Stomach smooth muscle (tissue), 2 donors: ENCODE measurements at regions not wholly inside any gene's neighbourhood (a gene's known extent, or its start where the extent isn't known, plus 50 kb on each side); places are given as distances from the start of the nearest gene placed in this dataset.
"Not testable (repeated sequence)": the region's sequence is repeated elsewhere in the genome, so short reads cannot be mapped to it uniquely, and the experiment has no call there.

ENCODE experiments used
- H3K27ac ChIP-seq: one replicate; pipeline ENCODE4 v1.7.0; 2013; ENCODE audit warnings: mild to moderate bottlenecking, low read length, inconsistent platforms
- H3K27me3 ChIP-seq, 2 donors: one replicate each; pipeline ENCODE4 v1.7.0; 2013; ENCODE audit warnings: low read length in 2 of 2; ENCODE audit not compliant: insufficient read depth in 2 of 2, control insufficient read depth in 1 of 2
- H3K36me3 ChIP-seq, 2 donors: one replicate each; pipeline ENCODE4 v1.7.0; 2013; ENCODE audit warnings: low read length in 2 of 2; ENCODE audit not compliant: control insufficient read depth in 2 of 2, insufficient read depth in 2 of 2
- H3K4me1 ChIP-seq: one replicate; pipeline ENCODE4 v1.7.0; 2013; ENCODE audit warnings: low read length; ENCODE audit not compliant: control insufficient read depth, insufficient read depth
- H3K4me3 ChIP-seq, 2 donors: one replicate each; pipeline ENCODE4 v1.7.0; 2013; ENCODE audit warnings: low read length in 2 of 2
- H3K9ac ChIP-seq, 2 donors: one replicate each; pipeline ENCODE4 v1.7.0; 2013; ENCODE audit warnings: low read length in 2 of 2, mild to moderate bottlenecking in 1 of 2
- H3K9me3 ChIP-seq, 2 donors: one replicate each; pipeline ENCODE4 v1.7.0; 2013; ENCODE audit warnings: low read length in 2 of 2; ENCODE audit not compliant: control insufficient read depth in 2 of 2
- donor health status: healthy.
- donor health status: Pancreatic carcinoma.

DNA sequence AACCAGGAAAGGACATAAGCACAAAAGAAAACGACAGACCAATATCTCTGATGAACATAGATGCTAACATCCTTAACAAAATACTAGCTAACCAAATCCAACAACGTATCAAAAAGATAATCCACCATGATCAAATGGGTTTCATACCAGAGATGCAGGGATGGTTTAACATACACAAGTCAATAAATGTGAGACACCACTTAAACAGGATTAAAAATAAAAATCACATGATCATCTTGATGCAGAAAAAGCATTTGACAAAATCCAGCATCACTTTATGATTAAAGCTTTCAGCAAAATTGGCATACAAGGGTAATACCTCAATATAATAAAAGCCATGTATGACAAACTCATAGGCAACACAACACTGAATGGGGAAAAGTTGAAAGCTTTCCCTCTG, 138.4 kb downstream of the ADCYAP1 start:
- H3K9me3 ChIP-seq, H3K36me3 ChIP-seq, H3K4me1 ChIP-seq, H3K27ac ChIP-seq, H3K27me3 ChIP-seq, H3K9ac ChIP-seq, H3K4me3 ChIP-seq: not testable (repeated sequence)

- Histone ChIP-seq H3K4me3 (no peak overlapping the region), H3K27me3 (no peaks in the 10 kb centered on the region), H3K4me1 (no peaks in the 10 kb centered on the region), H3K9me3 (no peaks in the 10 kb centered on the region), H3K27ac (no peak overlapping the region), H3K9ac (no peak overlapping the region), H3K36me3 (no peaks in the 10 kb centered on the region)
Observed at GRCh38 chr18:1045658-1046057, 141.0 kb downstream of the ADCYAP1 start.

GRCh38 chr18:1047406-1047805, 142.7 kb downstream of the ADCYAP1 start:
- Histone ChIP-seq H3K27ac (no peak overlapping the region), H3K27me3 (no peaks in the 10 kb centered on the region), H3K4me1 (no peaks in the 10 kb centered on the region), H3K9me3 (no peaks in the 10 kb centered on the region), H3K36me3 (no peaks in the 10 kb centered on the region), H3K4me3 (no peak overlapping the region), H3K9ac (no peak overlapping the region)

GRCh38 chr18:1048032-1048431, 143.4 kb downstream of the ADCYAP1 start:
- no peak overlapping the region for H3K9ac ChIP-seq
- no peaks in the 10 kb centered on the region for H3K36me3 ChIP-seq
- no peaks in the 10 kb centered on the region for H3K9me3 ChIP-seq
- H3K4me3 ChIP-seq = no peak overlapping the region
- no peaks in the 10 kb centered on the region for H3K4me1 ChIP-seq
- no peaks in the 10 kb centered on the region for H3K27me3 ChIP-seq
- no peak overlapping the region for H3K27ac ChIP-seq

- H3K27me3 ChIP-seq = no peaks in the 10 kb centered on the region
- H3K4me1 ChIP-seq = no peaks in the 10 kb centered on the region
- no peak overlapping the region for H3K9ac ChIP-seq
- H3K4me3 ChIP-seq = no peak overlapping the region
- no peaks in the 10 kb centered on the region for H3K9me3 ChIP-seq
- H3K36me3 ChIP-seq = no peaks in the 10 kb centered on the region
- H3K27ac ChIP-seq = no peak overlapping the region
Observed at GRCh38 chr18:1049173-1049572, 144.5 kb downstream of the ADCYAP1 start.

DNA sequence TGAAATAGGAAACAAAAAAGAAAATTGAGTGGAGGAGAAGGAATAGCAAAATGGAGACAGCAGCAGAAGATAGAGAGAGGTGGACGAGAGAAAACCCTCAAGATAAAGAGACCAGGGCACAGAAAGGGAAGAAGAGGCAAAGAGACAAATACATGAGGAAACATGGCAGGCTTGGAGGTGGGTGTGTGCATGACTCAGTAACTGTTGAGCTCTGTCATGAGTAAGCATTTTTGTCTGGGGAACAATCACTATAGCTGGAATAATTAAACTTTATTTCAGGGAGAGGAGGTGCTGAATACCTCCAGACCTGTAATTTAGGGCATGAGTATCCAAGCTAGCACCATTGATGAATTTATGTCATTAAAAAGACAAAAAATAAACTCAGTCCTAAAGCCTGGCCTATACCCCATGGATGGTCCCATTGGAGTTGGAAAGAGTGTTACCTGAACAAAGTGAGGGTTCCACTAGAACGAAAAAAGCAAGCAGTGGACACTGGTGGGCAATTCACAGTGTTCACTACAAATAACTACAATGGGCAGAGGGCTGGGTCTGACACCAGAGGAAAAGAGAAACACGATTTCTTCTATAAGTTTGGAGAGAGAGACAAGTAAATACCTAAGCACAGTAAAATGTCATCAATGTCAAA, 145.5 kb downstream of the ADCYAP1 start:
- Histone ChIP-seq H3K27ac (no peak overlapping the region), H3K9ac (no peak overlapping the region), H3K9me3 (no peaks in the 10 kb centered on the region), H3K4me1 (no peaks in the 10 kb centered on the region), H3K27me3 (no peaks in the 10 kb centered on the region), H3K4me3 (no peak overlapping the region), H3K36me3 (no peaks in the 10 kb centered on the region)

- no peaks in the 10 kb centered on the region for H3K4me1 ChIP-seq
- H3K36me3 ChIP-seq = no peaks in the 10 kb centered on the region
- H3K9me3 ChIP-seq = no peaks in the 10 kb centered on the region
- no peak overlapping the region for H3K9ac ChIP-seq
- H3K27me3 ChIP-seq = no peaks in the 10 kb centered on the region
- no peak overlapping the region for H3K4me3 ChIP-seq
- no peak overlapping the region for H3K27ac ChIP-seq
Observed at GRCh38 chr18:1052301-1052700, 147.6 kb downstream of the ADCYAP1 start.

GRCh38 chr18:1053331-1054315, 149.0 kb downstream of the ADCYAP1 start:
- Histone ChIP-seq H3K27me3 (no peaks in the 10 kb centered on the region), H3K9ac (no peak overlapping the region), H3K9me3 (no peaks in the 10 kb centered on the region), H3K27ac (no peak overlapping the region), H3K4me1 (no peaks in the 10 kb centered on the region), H3K36me3 (no peaks in the 10 kb centered on the region), H3K4me3 (no peak overlapping the region)

DNA sequence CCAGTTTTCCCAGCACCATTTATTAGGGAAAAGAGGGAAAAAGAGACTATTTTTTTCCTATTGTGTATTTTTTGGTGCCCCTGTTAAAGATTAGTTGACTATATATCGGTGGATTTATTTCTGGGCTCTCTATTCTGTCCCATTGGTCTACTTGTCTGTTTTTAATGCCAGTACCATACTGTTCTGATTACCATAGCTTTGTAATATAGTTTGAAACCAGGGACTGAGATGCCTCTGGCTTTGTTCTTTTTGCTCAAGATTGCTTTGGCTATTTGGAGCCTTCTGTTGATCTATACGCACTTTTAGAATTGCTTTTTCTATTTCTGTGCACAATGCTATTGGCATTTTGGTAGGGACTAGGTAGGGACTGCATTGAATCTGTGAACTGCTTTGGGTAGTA, 151.7 kb downstream of the ADCYAP1 start:
- Histone ChIP-seq H3K36me3 (no peaks in the 10 kb centered on the region), H3K27ac (no peak overlapping the region), H3K27me3 (no peaks in the 10 kb centered on the region), H3K4me1 (no peaks in the 10 kb centered on the region), H3K4me3 (no peak overlapping the region), H3K9me3 (no peaks in the 10 kb centered on the region), H3K9ac (no peak overlapping the region)

DNA sequence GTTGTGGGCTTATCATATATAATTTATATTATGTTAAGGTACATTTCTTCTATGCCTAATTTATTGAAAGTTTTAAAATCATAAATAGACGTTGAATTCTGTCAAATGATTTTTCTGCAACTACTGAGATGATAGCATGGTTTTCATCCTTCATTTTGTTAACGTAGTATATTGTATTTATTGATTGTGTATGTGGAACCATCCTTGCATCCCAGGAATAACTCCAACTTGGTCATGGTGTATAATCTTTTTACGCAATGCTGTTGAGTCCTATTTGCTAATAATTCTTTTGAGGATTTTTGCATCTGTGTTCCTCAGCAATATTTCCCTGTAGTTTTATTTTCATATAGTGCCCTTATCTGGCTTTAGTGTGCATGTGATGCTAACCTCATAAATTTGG, 152.7 kb downstream of the ADCYAP1 start:
- Histone ChIP-seq H3K4me3 (no peak overlapping the region), H3K9me3 (no peaks in the 10 kb centered on the region), H3K36me3 (no peaks in the 10 kb centered on the region), H3K27ac (no peak overlapping the region), H3K4me1 (no peaks in the 10 kb centered on the region), H3K9ac (no peak overlapping the region), H3K27me3 (no peaks in the 10 kb centered on the region)

DNA sequence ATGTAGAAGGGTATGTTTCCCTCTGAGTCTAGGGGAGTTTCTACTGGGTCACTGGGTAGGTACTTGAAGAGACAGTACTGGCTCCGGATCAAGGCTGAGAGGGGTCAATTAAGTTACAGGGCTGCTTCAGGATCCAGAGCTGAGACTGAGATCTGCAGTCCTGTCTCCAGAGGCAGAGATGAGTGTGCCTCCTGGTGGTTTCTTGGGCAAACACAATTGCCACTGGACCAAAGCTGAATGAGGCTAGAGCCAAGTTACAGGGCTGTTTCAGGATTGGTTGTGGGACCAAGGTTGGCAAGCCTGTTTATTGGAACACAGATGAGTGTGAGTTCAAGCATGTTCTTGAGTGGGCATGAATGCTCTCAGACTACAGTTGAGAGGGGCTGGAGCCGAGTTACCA, 157.9 kb downstream of the ADCYAP1 start:
- Histone ChIP-seq H3K36me3 (no peaks in the 10 kb centered on the region), H3K27ac (no peak overlapping the region), H3K9me3 (no peaks in the 10 kb centered on the region), H3K9ac (no peak overlapping the region), H3K4me3 (no peak overlapping the region), H3K27me3 (no peaks in the 10 kb centered on the region), H3K4me1 (no peaks in the 10 kb centered on the region)
